Karpas-422 (cell line): ENCODE measurements at regions not wholly inside any gene's neighbourhood (a gene's known extent, or its start where the extent isn't known, plus 50 kb on each side); places are given as distances from the start of the nearest gene placed in this dataset.

ENCODE experiments used
- DNase-seq: peaks from one replicate; pipeline ENCODE4 v3.0.0-alpha.2; 2015
- H2AFZ ChIP-seq: fragments of 200-600 bp; sonication (generic); 2 replicates; pipeline ENCODE4 v1.6.1; 2014; ENCODE audit warnings: antibody characterized with exemption, low read length, mixed read lengths
- H3K27ac ChIP-seq: fragments of 200-600 bp; sonication (generic); 2 replicates; pipeline ENCODE4 v1.5.1; 2014; ENCODE audit warnings: mild to moderate bottlenecking, low read length, moderate library complexity
- H3K27me3 ChIP-seq: fragments of 200-600 bp; sonication (generic); 2 replicates; pipeline ENCODE4 v1.6.1; 2014; ENCODE audit warnings: low read length, mixed read lengths
- H3K36me3 ChIP-seq: fragments of 200-600 bp; sonication (generic); 2 replicates; pipeline ENCODE4 v1.6.1; 2014; ENCODE audit warnings: low read length, mixed read lengths; ENCODE audit not compliant: insufficient read depth
- H3K4me1 ChIP-seq: fragments of 200-600 bp; sonication (generic); 2 replicates; pipeline ENCODE4 v1.6.1; 2014; ENCODE audit warnings: mild to moderate bottlenecking, low read length, mixed read lengths
- H3K4me2 ChIP-seq: fragments of 200-600 bp; sonication (generic); 2 replicates; pipeline ENCODE4 v1.6.1; 2014; ENCODE audit warnings: low read length, low read depth, mild to moderate bottlenecking; ENCODE audit not compliant: poor library complexity, severe bottlenecking
- H3K4me3 ChIP-seq: fragments of 200-600 bp; sonication (generic); 2 replicates; pipeline ENCODE4 v1.5.1; 2014; ENCODE audit warnings: mild to moderate bottlenecking, antibody characterized with exemption, low read length, mixed read lengths
- H3K79me2 ChIP-seq: fragments of 200-600 bp; sonication (generic); 2 replicates; pipeline ENCODE4 v1.6.1; 2014; ENCODE audit warnings: mild to moderate bottlenecking, low read length, mixed read lengths
- H3K9ac ChIP-seq: fragments of 200-600 bp; sonication (generic); 2 replicates; pipeline ENCODE4 v1.6.0; 2014; ENCODE audit warnings: low read length
- H3K9me2 ChIP-seq: fragments of 200-600 bp; sonication (generic), shearing (Covaris generic); replicated peaks from 2 replicates; pipeline ENCODE4 v1.6.0; 2014; ENCODE audit warnings: mild to moderate bottlenecking, low read length, moderate library complexity; ENCODE audit not compliant: insufficient read depth
- H3K9me3 ChIP-seq: fragments of 300-700, 200-600 bp; sonication (generic); 2 replicates; pipeline ENCODE4 v1.6.1; 2014; ENCODE audit warnings: low read length, mixed read lengths
- H4K20me1 ChIP-seq: fragments of 200-600 bp; sonication (generic); 2 replicates; pipeline ENCODE4 v1.6.1; 2014; ENCODE audit warnings: mild to moderate bottlenecking, antibody characterized with exemption, low read length, low read depth; ENCODE audit not compliant: insufficient read depth

DNA sequence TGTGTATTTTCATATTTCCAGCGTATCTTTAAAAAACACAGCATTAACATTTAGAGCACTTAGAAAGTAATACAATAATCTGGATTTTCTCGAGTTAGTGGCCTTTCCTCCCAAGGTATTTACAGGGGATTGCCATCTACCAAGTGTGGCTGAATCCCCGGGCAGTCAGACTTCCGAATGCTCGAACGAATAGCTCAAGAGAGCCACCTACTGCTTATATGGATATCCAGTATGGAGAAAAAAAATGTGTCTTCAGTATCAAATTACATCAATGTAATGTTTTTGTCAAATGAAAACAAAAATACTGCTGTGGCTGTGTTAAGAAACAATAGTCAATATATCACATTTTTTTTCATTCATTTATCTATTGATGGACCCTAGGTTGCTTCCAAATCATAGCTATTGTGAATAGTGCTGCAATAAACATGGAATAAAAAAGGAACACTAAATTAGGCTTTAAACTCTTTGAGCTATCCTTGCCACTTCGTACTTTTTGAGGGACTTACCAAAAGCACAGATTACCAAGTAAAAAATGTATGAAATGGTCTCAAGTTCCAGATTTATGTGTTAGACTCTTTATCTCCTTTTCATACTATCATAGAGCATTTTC is 654.5 kb upstream of the PTCHD4 start:
- Histone ChIP-seq H3K36me3 (no peaks in the 10 kb centered on the region), H3K4me2 (peak overlapping the region; percentile 44), H3K27me3 (no peaks in the 10 kb centered on the region), H3K4me1 (peaks cover 42% of the 10 kb centered on the region), H3K9ac (peak overlapping the region; percentile 25; the same call in 1 of the 2 replicates), H3K9me2 (no peaks in the 10 kb centered on the region), H3K27ac (peak overlapping the region; percentile 71; the same call in 1 of the 2 replicates), H3K79me2 (no peaks in the 10 kb centered on the region), H4K20me1 (no peaks in the 10 kb centered on the region), H3K9me3 (no peaks in the 10 kb centered on the region), H2AFZ (peak overlapping the region; percentile 47; the same call in 1 of the 2 replicates), H3K4me3 (no peak overlapping the region)
- peak; percentile 93 for DNase-seq

GRCh38 chr6:48764286-48765044 is 653.5 kb upstream of the PTCHD4 start:
- 0 out of 2 replicates have a peak overlapping the region, but pooled peaks have one; percentile 3 for H3K9ac ChIP-seq
- peak overlapping the region; percentile 44 for H3K4me2 ChIP-seq
- H2AFZ ChIP-seq, result peak overlapping the region; percentile 62

GRCh38 chr6:48757661-48758060 is 646.7 kb upstream of the PTCHD4 start:
- H3K9me3 ChIP-seq, result no peaks in the 10 kb centered on the region
- no peak overlapping the region for H3K4me3 ChIP-seq
- no peaks in the 10 kb centered on the region for H3K27me3 ChIP-seq
- H3K4me2 ChIP-seq, result no peak overlapping the region
- H2AFZ ChIP-seq, result peak overlapping the region; percentile 14; the same call in 1 of the 2 replicates
- no peak overlapping the region for H3K9ac ChIP-seq
- peaks cover 37% of the 10 kb centered on the region for H3K4me1 ChIP-seq
- no peak for DNase-seq
- no peaks in the 10 kb centered on the region for H3K9me2 ChIP-seq
- H3K36me3 ChIP-seq, result no peaks in the 10 kb centered on the region
- peak overlapping the region; percentile 14; the same call in 1 of the 2 replicates for H3K27ac ChIP-seq
- H4K20me1 ChIP-seq, result no peaks in the 10 kb centered on the region
- no peaks in the 10 kb centered on the region for H3K79me2 ChIP-seq

More at GRCh38 chr6:48764286-48765044, 653.5 kb upstream of the PTCHD4 start:
- Histone ChIP-seq H3K36me3 (no peaks in the 10 kb centered on the region), H3K27ac (peak overlapping the region; percentile 71), H3K4me1 (peaks cover 42% of the 10 kb centered on the region), H3K27me3 (no peaks in the 10 kb centered on the region), H4K20me1 (no peaks in the 10 kb centered on the region), H3K4me3 (0 out of 2 replicates have a peak overlapping the region, but pooled peaks have one; percentile 4), H3K79me2 (no peaks in the 10 kb centered on the region), H3K9me3 (no peaks in the 10 kb centered on the region), H3K9me2 (no peaks in the 10 kb centered on the region)
- DNase-seq, result no peak

- peak overlapping the region; percentile 49 for H3K9ac ChIP-seq
- DNase-seq, result no peak
- peak overlapping the region; percentile 95 for H3K27ac ChIP-seq
- no peaks in the 10 kb centered on the region for H3K9me2 ChIP-seq
- peaks cover 55% of the 10 kb centered on the region for H3K4me1 ChIP-seq
- H4K20me1 ChIP-seq, result no peaks in the 10 kb centered on the region
- H2AFZ ChIP-seq, result peak overlapping the region; percentile 34; the same call in 1 of the 2 replicates
- no peaks in the 10 kb centered on the region for H3K79me2 ChIP-seq
- H3K27me3 ChIP-seq, result no peaks in the 10 kb centered on the region
- H3K36me3 ChIP-seq, result no peaks in the 10 kb centered on the region
- no peaks in the 10 kb centered on the region for H3K9me3 ChIP-seq
- H3K4me2 ChIP-seq, result peak overlapping the region; percentile 70
- peak overlapping the region; percentile 6; the same call in 1 of the 2 replicates for H3K4me3 ChIP-seq
These were observed 644.3 kb upstream of the PTCHD4 start for GRCh38 chr6:48755315-48755714.

GRCh38 chr6:48754641-48755040 is 643.6 kb upstream of the PTCHD4 start:
- no peaks in the 10 kb centered on the region for H3K79me2 ChIP-seq
- H3K9me2 ChIP-seq, result no peaks in the 10 kb centered on the region
- peaks cover 62% of the 10 kb centered on the region for H3K4me1 ChIP-seq

DNA sequence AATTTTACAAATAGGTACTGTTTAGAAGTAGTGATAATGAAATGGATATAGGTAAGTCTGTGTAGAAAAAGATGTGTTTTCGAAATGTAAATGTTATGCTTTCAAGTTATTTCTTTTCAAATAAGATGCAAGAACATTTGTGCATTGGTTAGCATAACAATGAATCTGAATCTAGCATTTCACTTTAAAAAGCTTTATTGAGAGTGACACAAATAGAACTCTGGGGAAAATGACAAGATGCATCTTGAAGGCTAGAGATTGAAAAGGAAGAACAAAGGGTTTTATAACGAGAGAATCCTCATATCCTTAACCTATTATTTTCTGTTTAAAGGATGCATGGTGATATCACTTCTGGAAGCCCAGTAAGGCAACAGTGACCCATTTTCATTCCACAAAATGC is 639.9 kb upstream of the PTCHD4 start:
- H3K9ac ChIP-seq, result peak overlapping the region; percentile 34
- H2AFZ ChIP-seq, result peak overlapping the region; percentile 22
- H3K9me2 ChIP-seq, result no peaks in the 10 kb centered on the region
- peak overlapping the region; percentile 54 for H3K4me2 ChIP-seq
- no peak for DNase-seq
- peaks cover 92% of the 10 kb centered on the region for H3K4me1 ChIP-seq
- H3K79me2 ChIP-seq, result no peaks in the 10 kb centered on the region
- H3K4me3 ChIP-seq, result 0 out of 2 replicates have a peak overlapping the region, but pooled peaks have one; percentile 4
- no peaks in the 10 kb centered on the region for H3K9me3 ChIP-seq
- no peaks in the 10 kb centered on the region for H3K27me3 ChIP-seq
- no peaks in the 10 kb centered on the region for H4K20me1 ChIP-seq
- H3K27ac ChIP-seq, result peak overlapping the region; percentile 95
- no peaks in the 10 kb centered on the region for H3K36me3 ChIP-seq

More at GRCh38 chr6:48754641-48755040, 643.6 kb upstream of the PTCHD4 start:
- Histone ChIP-seq H4K20me1 (no peaks in the 10 kb centered on the region), H3K27ac (peak overlapping the region; percentile 95), H3K9ac (peak overlapping the region; percentile 49), H3K4me3 (peak overlapping the region; percentile 6), H3K4me2 (peak overlapping the region; percentile 70), H2AFZ (peak overlapping the region; percentile 34), H3K9me3 (no peaks in the 10 kb centered on the region), H3K36me3 (no peaks in the 10 kb centered on the region), H3K27me3 (no peaks in the 10 kb centered on the region)
- peak; percentile 83 for DNase-seq

GRCh38 chr6:48747471-48747870 is 636.5 kb upstream of the PTCHD4 start:
- peak overlapping the region; percentile 58 for H3K9ac ChIP-seq

DNA sequence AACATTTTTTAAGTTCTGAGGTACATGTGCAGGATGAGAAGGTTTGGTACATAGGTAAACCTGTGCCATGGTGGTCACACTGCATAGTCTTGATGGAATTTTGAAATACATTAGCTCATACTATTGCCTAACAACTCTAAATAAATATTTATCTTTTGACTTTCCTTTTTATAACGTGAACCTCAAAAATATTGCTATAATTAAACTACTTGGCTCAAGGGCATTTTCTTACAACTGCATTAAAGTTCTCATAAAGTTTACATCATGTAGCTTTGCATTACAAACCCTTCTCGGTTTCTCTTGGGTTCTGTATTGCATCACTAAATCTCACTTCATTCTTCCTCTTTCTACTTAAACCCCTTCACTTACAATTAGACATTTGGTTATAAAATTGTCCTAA is 636.0 kb upstream of the PTCHD4 start:
- Histone ChIP-seq H3K4me2 (peak overlapping the region; percentile 68), H3K27ac (peak overlapping the region; percentile 95), H3K9me2 (no peaks in the 10 kb centered on the region), H3K9me3 (no peaks in the 10 kb centered on the region), H3K4me3 (peak overlapping the region; percentile 17), H3K79me2 (no peaks in the 10 kb centered on the region), H3K4me1 (peaks cover 73% of the 10 kb centered on the region), H4K20me1 (no peaks in the 10 kb centered on the region), H2AFZ (peak overlapping the region; percentile 64), H3K9ac (peak overlapping the region; percentile 58), H3K36me3 (no peaks in the 10 kb centered on the region), H3K27me3 (no peaks in the 10 kb centered on the region)
- peak; percentile 84 for DNase-seq

More at GRCh38 chr6:48747471-48747870, 636.5 kb upstream of the PTCHD4 start:
- Histone ChIP-seq H3K9me3 (no peaks in the 10 kb centered on the region), H3K4me3 (peak overlapping the region; percentile 17), H3K4me2 (peak overlapping the region; percentile 68), H3K79me2 (no peaks in the 10 kb centered on the region), H3K9me2 (no peaks in the 10 kb centered on the region), H4K20me1 (no peaks in the 10 kb centered on the region), H3K27me3 (no peaks in the 10 kb centered on the region), H3K36me3 (no peaks in the 10 kb centered on the region), H2AFZ (peak overlapping the region; percentile 64; the same call in 1 of the 2 replicates), H3K27ac (peak overlapping the region; percentile 95), H3K4me1 (peaks cover 77% of the 10 kb centered on the region)
- DNase-seq, result peak; percentile 58
